Breast epithelium (tissue), 4 donors: ENCODE measurements at regions not wholly inside any gene's neighbourhood (a gene's known extent, or its start where the extent isn't known, plus 50 kb on each side); places are given as distances from the start of the nearest gene placed in this dataset.

Experiments used
- DNase-seq, 2 donors: peaks; one replicate each; pipeline ENCODE4 v3.0.0-alpha.2; 2019; ENCODE audit warnings: low spot score in 2 of 2
- H3K27ac ChIP-seq, 2 donors: fragments of 200-600 bp; sonication (generic) in 1 of 2; one replicate each; pipeline ENCODE4 v1.5.1; 2016 to 2019; ENCODE audit warnings: mild to moderate bottlenecking in 1 of 2
- H3K27me3 ChIP-seq, 2 donors: fragments of 200-600 bp; sonication (generic) in 1 of 2; one replicate each; pipeline versions ENCODE4 v1.5.1 to v1.6.0; 2017 to 2019; ENCODE audit warnings: control low read depth in 1 of 2, mild to moderate bottlenecking in 1 of 2
- H3K36me3 ChIP-seq: fragments of 200-600 bp; one replicate; pipeline ENCODE4 v1.5.1; 2019
- H3K4me1 ChIP-seq, 2 donors: fragments of 200-600 bp; sonication (generic); one replicate each; pipeline ENCODE4 v1.5.1; 2016 to 2019; ENCODE audit warnings: control low read depth in 1 of 2
- H3K4me3 ChIP-seq, 3 donors: fragments of 200-600 bp; sonication (generic); 1 replicate in 2 of 3; 2 replicates in 1 of 3; pipeline ENCODE4 v1.5.1; 2016 to 2019; ENCODE audit warnings: mild to moderate bottlenecking in 3 of 3, moderate library complexity in 2 of 3
- H3K9me3 ChIP-seq, 2 donors: fragments of 200-600 bp; sonication (generic) in 1 of 2; one replicate each; pipeline ENCODE4 v1.5.1; 2016 to 2019; ENCODE audit warnings: control low read depth in 1 of 2
- POLR2A ChIP-seq: fragments of 450-650 bp; IDR thresholded peaks from one replicate; pipeline ENCODE4 v1.6.1; 2016; ENCODE audit warnings: antibody characterized with exemption, mild to moderate bottlenecking, moderate library complexity
- POLR2AphosphoS5 ChIP-seq, 3 donors: sonication (generic); formaldehyde crosslinking; IDR thresholded peaks; one replicate each; pipeline ENCODE4 v1.6.1; 2017; ENCODE audit warnings: antibody characterized with exemption in 3 of 3
- intact Hi-C: fragments of 100-400 bp; cut with DNase I; formaldehyde crosslinking; loops from one replicate; pipeline ENCODE4 v1.15.1; 2023; ENCODE audit warnings: low total_unique reads
- TF ChIP-seq, protein P1 (sequence below), 3 donors: fragments of 450-650 bp; IDR thresholded peaks; one replicate each; pipeline ENCODE4 v1.5.1; 2016 to 2017; ENCODE audit warnings: antibody characterized with exemption in 3 of 3, mild to moderate bottlenecking in 3 of 3, moderate library complexity in 3 of 3

DNA sequence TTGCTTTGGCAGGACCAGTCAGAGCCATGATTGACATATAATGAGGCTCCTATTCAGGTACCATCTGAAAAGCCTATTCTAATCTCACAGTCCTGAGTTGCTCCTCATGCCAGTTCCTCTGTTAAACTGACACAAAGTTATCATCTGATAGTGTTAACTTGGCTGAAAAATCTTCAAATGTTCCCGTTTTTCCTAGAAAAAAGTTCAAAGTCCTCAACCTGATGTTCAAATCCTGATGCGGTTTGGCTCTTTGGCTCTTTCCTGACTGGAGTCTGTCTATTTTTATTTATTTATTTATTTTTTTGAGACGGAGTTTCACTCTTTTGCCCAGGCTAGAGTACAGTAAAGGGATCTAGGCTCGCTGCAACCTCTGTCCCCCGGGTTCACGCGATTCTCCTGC, 244.2 kb downstream of the ANKRD50 start:
- intact Hi-C loops, result no loop called here
- H3K27me3 ChIP-seq, result no peaks in the 10 kb centered on the region
- no peak overlapping the region for H3K4me3 ChIP-seq
- no peaks in the 10 kb centered on the region for H3K36me3 ChIP-seq
- no peak for TF ChIP-seq POLR2A
- TF ChIP-seq, protein P1, sequence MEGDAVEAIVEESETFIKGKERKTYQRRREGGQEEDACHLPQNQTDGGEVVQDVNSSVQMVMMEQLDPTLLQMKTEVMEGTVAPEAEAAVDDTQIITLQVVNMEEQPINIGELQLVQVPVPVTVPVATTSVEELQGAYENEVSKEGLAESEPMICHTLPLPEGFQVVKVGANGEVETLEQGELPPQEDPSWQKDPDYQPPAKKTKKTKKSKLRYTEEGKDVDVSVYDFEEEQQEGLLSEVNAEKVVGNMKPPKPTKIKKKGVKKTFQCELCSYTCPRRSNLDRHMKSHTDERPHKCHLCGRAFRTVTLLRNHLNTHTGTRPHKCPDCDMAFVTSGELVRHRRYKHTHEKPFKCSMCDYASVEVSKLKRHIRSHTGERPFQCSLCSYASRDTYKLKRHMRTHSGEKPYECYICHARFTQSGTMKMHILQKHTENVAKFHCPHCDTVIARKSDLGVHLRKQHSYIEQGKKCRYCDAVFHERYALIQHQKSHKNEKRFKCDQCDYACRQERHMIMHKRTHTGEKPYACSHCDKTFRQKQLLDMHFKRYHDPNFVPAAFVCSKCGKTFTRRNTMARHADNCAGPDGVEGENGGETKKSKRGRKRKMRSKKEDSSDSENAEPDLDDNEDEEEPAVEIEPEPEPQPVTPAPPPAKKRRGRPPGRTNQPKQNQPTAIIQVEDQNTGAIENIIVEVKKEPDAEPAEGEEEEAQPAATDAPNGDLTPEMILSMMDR (IDR thresholded peaks at IDR 0.05), result no peak
- TF ChIP-seq POLR2AphosphoS5 (IDR thresholded peaks at IDR 0.05), result no peak
- no peak overlapping the region for H3K27ac ChIP-seq
- H3K4me1 ChIP-seq, result no peaks in the 10 kb centered on the region
- no peak for DNase-seq
- peaks cover 16 to 18% of the 10 kb centered on the region in 2 donors for H3K9me3 ChIP-seq

DNA sequence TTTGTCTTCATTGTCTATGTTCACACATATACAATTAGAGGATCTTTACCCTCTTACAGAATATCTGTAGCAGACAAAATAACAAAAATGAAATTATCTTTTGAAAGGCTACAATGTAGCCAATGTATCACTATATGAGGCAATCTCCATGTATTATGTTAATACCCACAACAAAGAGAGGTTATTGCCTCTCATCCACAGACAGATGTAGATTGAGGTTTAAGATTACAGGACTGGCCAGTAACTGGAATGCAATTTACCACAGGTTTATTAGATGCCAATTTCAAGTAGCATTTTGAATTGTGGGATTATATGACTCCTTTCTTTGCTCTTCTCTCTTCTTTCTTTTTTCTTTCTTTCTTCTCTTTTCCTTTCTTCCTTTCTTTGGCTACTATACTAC, 242.6 kb downstream of the ANKRD50 start:
- TF ChIP-seq POLR2AphosphoS5 (IDR thresholded peaks at IDR 0.05), result no peak
- TF ChIP-seq POLR2A, result no peak
- TF ChIP-seq, protein P1 (IDR thresholded peaks at IDR 0.05), result no peak
- Histone ChIP-seq H3K36me3 (no peaks in the 10 kb centered on the region), H3K4me3 (no peak overlapping the region), H3K4me1 (no peaks in the 10 kb centered on the region), H3K27ac (no peak overlapping the region), H3K9me3 (peaks cover 15 to 19% of the 10 kb centered on the region in 2 donors), H3K27me3 (no peaks in the 10 kb centered on the region)
- intact Hi-C loops, result no loop called here
- DNase-seq, result no peak

- DNase-seq, result no peak
- H3K4me3 ChIP-seq, result no peak overlapping the region
- no peaks in the 10 kb centered on the region for H3K4me1 ChIP-seq
- peaks cover 0 to 2% of the 10 kb centered on the region in 2 donors for H3K9me3 ChIP-seq
- TF ChIP-seq, protein P1 (IDR thresholded peaks at IDR 0.05), result no peak
- TF ChIP-seq POLR2A, result no peak
- no peak overlapping the region for H3K27ac ChIP-seq
- H3K27me3 ChIP-seq, result no peaks in the 10 kb centered on the region
- H3K36me3 ChIP-seq, result no peaks in the 10 kb centered on the region
- intact Hi-C loops, result no loop called here
Measured at GRCh38 chr4:124478470-124478869, 234.1 kb downstream of the ANKRD50 start.

DNA sequence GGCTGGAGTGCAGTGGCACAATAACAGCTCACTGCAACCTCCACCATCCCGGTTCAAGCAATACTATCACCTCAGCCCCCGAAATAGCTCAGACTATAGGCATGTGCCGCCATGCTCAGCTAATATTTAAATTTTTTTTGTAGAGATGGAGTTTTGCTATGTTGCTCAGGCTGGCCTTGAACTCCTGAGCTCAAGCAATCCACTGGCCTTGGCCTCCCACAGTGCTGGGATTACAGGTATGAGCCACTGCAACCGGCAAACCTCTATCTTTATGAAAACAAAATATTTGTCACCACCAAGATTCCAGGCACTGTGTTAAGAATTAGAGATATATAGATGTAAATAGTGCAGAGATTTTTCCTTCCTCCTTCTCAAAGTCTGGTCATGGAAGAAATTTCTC, 232.5 kb downstream of the ANKRD50 start:
- TF ChIP-seq POLR2AphosphoS5 (IDR thresholded peaks at IDR 0.05), result no peak
- TF ChIP-seq POLR2A, result no peak
- TF ChIP-seq, protein P1 (IDR thresholded peaks at IDR 0.05), result no peak
- intact Hi-C loops, result no loop called here
- no peaks in the 10 kb centered on the region for H3K36me3 ChIP-seq
- H3K4me1 ChIP-seq, result no peaks in the 10 kb centered on the region
- no peak overlapping the region for H3K4me3 ChIP-seq
- H3K27ac ChIP-seq, result no peak overlapping the region
- no peak for DNase-seq
- H3K9me3 ChIP-seq, result no peaks in the 10 kb centered on the region
- H3K27me3 ChIP-seq, result no peaks in the 10 kb centered on the region

- no peaks in the 10 kb centered on the region for H3K9me3 ChIP-seq
- TF ChIP-seq, protein P1 (IDR thresholded peaks at IDR 0.05), result no peak
- TF ChIP-seq POLR2AphosphoS5 (IDR thresholded peaks at IDR 0.05), result no peak
- no peak for TF ChIP-seq POLR2A
- no peak overlapping the region for H3K4me3 ChIP-seq
- no peak overlapping the region for H3K27ac ChIP-seq
- no peaks in the 10 kb centered on the region for H3K4me1 ChIP-seq
- intact Hi-C loops, result no loop called here
- H3K27me3 ChIP-seq, result no peaks in the 10 kb centered on the region
- no peak for DNase-seq
- no peaks in the 10 kb centered on the region for H3K36me3 ChIP-seq
Measured at GRCh38 chr4:124481123-124481522, 231.4 kb downstream of the ANKRD50 start.
